ENCODE measurements at regions not wholly inside any gene's neighbourhood (a gene's known extent, or its start where the extent isn't known, plus 50 kb on each side); places are given as distances from the start of the nearest gene placed in this dataset.

GRCh38 chr14:84959851-84960520, 570.0 kb upstream of the FLRT2 start:
- TF ChIP-seq CTCF (IDR thresholded peaks at IDR 0.05): no peak
- no peak for TF ChIP-seq POLR2A (IDR thresholded peaks at IDR 0.05)
